HFFc6 (cell line): ENCODE measurements at regions not wholly inside any gene's neighbourhood (a gene's known extent, or its start where the extent isn't known, plus 50 kb on each side); places are given as distances from the start of the nearest gene placed in this dataset.
A peak's percentile ranks its signal among the peaks of the same experiment; 100 is the strongest.

Source experiments
- DNase-seq: peaks from one replicate; pipeline ENCODE4 v3.0.0-alpha.2; 2018
- H3K27ac Mint-ChIP-seq: 2 replicates; pipeline ENCODE4 v1.8.0; 2020; ENCODE audit warnings: mild to moderate bottlenecking, mixed read lengths
- H3K27me3 Mint-ChIP-seq: 2 replicates; pipeline ENCODE4 v1.8.0; 2021; ENCODE audit warnings: mild to moderate bottlenecking, moderate library complexity, mixed read lengths; ENCODE audit not compliant: insufficient read depth
- H3K36me3 Mint-ChIP-seq: 2 replicates; pipeline ENCODE4 v1.8.0; 2021; ENCODE audit warnings: low read depth, mixed read lengths
- H3K4me1 Mint-ChIP-seq: 2 replicates; pipeline ENCODE4 v1.8.0; 2020; ENCODE audit warnings: low read depth, mixed read lengths
- H3K4me3 Mint-ChIP-seq: 2 replicates; pipeline ENCODE4 v1.8.0; 2020; ENCODE audit warnings: mild to moderate bottlenecking, moderate library complexity, mixed read lengths
- H3K9me3 Mint-ChIP-seq: 2 replicates; pipeline ENCODE4 v1.8.0; 2020; ENCODE audit warnings: mild to moderate bottlenecking, mixed read lengths
- TF ChIP-seq, protein P1 (sequence below): fragments of 200-600 bp; sonication (generic); IDR thresholded peaks from 2 replicates; pipeline ENCODE4 v1.5.0; 2021; ENCODE audit warnings: antibody characterized with exemption, mild to moderate bottlenecking

DNA sequence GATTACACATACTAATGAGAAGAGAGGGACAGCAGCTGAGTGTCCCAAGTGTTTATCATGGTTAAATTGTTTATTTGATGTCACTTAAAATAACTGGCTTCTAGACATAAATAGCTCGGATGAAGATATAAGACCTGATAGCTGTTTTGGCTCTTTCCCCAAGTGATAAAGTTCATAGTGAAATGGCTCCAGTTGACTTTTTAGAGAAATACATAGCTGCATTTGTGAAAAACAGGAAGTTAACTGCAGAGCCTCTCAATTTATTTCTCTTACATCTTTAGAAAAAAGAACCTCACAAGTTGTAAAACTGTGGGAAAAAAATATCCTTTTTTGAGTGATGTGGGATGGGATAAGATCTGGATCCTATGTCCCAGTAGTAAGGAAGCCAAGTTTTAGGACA is 332.9 kb upstream of the RASGRP1 start:
- Mint-ChIP-seq H3K36me3 (peaks cover 24% of the 10 kb centered on the region), H3K27ac (peak overlapping the region; percentile 82), H3K9me3 (no peaks in the 10 kb centered on the region), H3K4me1 (peaks cover 78% of the 10 kb centered on the region), H3K4me3 (no peak overlapping the region), H3K27me3 (peaks cover 2% of the 10 kb centered on the region)
- TF ChIP-seq, protein P1, sequence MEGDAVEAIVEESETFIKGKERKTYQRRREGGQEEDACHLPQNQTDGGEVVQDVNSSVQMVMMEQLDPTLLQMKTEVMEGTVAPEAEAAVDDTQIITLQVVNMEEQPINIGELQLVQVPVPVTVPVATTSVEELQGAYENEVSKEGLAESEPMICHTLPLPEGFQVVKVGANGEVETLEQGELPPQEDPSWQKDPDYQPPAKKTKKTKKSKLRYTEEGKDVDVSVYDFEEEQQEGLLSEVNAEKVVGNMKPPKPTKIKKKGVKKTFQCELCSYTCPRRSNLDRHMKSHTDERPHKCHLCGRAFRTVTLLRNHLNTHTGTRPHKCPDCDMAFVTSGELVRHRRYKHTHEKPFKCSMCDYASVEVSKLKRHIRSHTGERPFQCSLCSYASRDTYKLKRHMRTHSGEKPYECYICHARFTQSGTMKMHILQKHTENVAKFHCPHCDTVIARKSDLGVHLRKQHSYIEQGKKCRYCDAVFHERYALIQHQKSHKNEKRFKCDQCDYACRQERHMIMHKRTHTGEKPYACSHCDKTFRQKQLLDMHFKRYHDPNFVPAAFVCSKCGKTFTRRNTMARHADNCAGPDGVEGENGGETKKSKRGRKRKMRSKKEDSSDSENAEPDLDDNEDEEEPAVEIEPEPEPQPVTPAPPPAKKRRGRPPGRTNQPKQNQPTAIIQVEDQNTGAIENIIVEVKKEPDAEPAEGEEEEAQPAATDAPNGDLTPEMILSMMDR, result no peak
- no peak for DNase-seq

DNA sequence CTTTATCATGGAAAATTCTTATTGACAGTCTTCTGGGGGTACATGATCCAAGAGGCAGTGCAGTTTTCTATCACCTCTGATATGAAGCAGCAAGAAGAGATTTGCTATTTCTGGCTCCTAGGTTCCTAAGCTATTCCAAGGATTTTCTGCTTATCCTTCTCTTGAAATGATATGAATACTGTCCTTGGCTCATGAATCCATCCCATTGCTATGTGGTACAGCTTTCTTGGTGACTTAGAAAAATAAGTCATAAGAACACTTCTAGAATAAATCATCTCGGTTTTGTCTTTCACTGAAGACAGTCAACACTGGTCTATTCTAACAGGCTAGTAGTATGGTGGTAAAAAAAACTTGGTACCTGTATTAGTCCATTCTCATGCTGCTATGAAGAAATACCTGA is 333.6 kb upstream of the RASGRP1 start:
- Mint-ChIP-seq H3K36me3 (peaks cover 24% of the 10 kb centered on the region), H3K27me3 (peaks cover 2% of the 10 kb centered on the region), H3K4me3 (no peak overlapping the region), H3K27ac (peak overlapping the region; percentile 82), H3K9me3 (no peaks in the 10 kb centered on the region), H3K4me1 (peaks cover 71% of the 10 kb centered on the region)
- no peak for DNase-seq
- TF ChIP-seq, protein P1, result no peak

DNA sequence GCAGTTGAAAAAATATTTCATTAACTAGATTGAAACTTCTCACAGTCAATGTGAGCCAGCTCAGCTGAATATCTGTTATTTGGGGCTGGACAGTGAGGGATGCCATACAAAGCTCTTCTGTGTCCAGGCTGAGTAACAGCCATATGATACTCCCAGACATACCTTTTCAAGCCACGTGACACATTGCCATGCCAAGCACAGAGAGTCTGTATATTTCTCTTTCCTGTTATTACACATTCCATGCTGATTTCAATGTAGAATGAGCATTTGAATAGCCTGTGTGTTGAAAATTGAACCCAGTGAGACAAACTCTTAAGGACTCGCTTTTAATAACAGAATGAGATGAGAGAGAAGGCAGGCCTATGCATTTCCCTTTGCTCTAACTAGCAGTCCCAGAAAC is 334.7 kb upstream of the RASGRP1 start:
- TF ChIP-seq, protein P1, result no peak
- Mint-ChIP-seq H3K9me3 (peaks cover 3% of the 10 kb centered on the region; the same call in 1 of the 2 replicates), H3K4me3 (no peak overlapping the region), H3K27me3 (peaks cover 2% of the 10 kb centered on the region), H3K36me3 (peaks cover 33% of the 10 kb centered on the region), H3K4me1 (peaks cover 63% of the 10 kb centered on the region), H3K27ac (peak overlapping the region; percentile 68)
- peak; percentile 16 for DNase-seq

DNA sequence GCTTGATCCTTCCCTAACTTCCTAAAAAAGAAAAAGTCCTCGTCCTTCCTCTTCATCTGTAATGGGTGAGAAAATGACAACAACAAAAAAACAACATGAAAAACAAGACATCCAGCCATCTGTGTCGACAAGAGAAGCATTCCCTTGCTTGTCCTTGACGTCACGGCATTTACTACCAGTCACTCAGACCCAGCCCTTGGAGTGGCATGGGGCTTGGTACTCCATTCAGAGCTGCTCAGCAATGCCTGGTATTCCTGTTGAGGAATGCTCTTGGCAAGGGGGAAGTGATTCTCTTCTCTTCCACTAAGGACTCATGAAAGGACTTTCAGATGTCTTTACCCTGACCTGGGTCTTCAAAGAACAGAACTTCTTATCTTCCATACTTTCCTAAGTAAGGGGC is 339.7 kb upstream of the RASGRP1 start:
- TF ChIP-seq, protein P1, result no peak
- Mint-ChIP-seq H3K36me3 (peaks cover 55% of the 10 kb centered on the region), H3K27ac (no peak overlapping the region)

DNA sequence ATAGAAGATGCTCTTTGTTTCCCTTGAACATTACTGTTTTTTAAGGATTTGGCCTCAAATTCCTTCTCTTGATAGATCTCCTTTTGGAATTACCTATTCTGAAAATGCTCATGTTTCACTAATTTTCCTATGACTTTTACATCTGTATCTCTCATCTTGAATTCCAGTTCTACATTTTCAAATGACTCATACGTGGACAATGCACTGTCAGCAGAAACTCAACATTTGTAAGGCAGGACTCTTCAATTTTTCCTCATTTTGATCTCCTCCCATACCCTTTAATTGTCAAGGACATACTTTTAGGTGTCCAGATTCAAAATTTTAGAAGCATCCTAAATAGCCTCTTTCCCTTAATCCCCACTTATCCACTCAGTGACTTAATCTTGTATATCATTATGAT is 341.0 kb upstream of the RASGRP1 start:
- peak; percentile 18 for DNase-seq
- Mint-ChIP-seq H3K9me3 (peaks cover 27% of the 10 kb centered on the region), H3K4me3 (no peak overlapping the region), H3K36me3 (peaks cover 63% of the 10 kb centered on the region), H3K27ac (peak overlapping the region; percentile 38), H3K27me3 (no peaks in the 10 kb centered on the region), H3K4me1 (peaks cover 22% of the 10 kb centered on the region)
- TF ChIP-seq, protein P1, result no peak

More for the DNA sequence above, 339.7 kb upstream of the RASGRP1 start:
- H3K27me3 Mint-ChIP-seq, result no peaks in the 10 kb centered on the region
- peaks cover 23% of the 10 kb centered on the region for H3K9me3 Mint-ChIP-seq
- peaks cover 33% of the 10 kb centered on the region for H3K4me1 Mint-ChIP-seq
- no peak overlapping the region; the same call in 1 of the 2 replicates for H3K4me3 Mint-ChIP-seq
- DNase-seq, result no peak

DNA sequence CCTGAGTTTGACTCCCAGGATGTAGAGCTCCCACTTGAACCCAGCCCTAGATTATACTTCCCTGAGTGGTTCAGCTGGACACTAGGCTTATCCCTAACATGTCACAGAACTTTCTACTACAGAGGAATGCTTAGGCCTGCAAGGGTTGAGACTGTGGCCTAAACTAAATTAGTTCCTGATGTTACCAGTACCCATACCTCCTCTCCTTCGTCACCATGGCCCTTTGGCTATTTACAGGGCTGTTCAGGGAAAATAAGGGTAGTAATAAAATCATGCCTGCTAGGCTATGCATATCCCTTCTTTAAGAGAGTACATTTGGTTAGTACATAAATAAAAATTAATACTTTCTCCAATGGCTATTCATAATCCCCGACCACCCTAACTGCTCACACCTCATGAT is 356.4 kb upstream of the RASGRP1 start:
- Mint-ChIP-seq H3K4me3 (no peak overlapping the region), H3K9me3 (no peaks in the 10 kb centered on the region), H3K4me1 (peaks cover 10% of the 10 kb centered on the region; the same call in 1 of the 2 replicates), H3K27ac (no peak overlapping the region), H3K27me3 (no peaks in the 10 kb centered on the region), H3K36me3 (0 out of 2 replicates have a peak, but pooled peaks cover 5% of the 10 kb centered on the region)
- TF ChIP-seq, protein P1, result no peak
- no peak for DNase-seq
